ENCODE measurements at regions not wholly inside any gene's neighbourhood (a gene's known extent, or its start where the extent isn't known, plus 50 kb on each side); places are given as distances from the start of the nearest gene placed in this dataset.

DNA sequence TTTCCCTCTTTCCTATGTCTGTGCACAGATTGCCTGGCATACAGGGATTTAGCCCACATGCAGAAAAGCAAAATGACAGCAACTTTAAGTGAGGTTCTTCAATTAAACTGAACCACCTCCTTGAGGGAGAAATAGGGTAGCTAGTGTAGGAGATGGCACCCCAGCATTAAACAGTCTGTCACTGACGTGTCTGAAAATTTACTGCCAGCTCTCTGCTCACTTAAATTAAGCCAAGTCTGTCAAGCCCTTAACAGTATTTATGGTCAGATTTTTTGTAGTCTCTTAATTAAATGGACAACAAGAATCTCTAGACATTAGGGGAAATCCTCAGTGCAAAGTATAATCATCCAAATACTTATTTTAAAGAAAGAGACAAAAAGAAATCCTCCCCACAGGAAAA, 696.5 kb upstream of the PTBP2 start:
- no peak for ATAC-seq

DNA sequence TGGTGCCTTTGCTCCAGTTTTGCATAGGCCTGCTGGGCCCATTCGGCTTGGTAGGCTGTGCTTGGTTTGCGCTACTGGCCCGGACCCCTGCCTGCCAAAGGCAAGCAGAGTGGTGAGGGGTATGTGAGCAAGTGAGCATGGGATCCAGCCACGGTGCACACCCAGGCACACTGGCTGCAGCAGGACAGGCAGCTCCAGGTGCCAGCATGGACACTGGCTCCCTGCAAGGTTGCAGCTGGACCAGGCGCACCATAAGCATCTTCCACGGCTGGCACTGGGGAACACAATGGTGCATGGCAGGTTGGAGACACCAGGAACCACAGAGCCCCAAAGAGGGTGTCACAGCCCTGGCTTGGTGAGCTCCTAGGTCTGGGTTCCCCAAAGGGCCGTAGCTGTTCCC, 693.5 kb upstream of the PTBP2 start:
- Mint-ChIP-seq H3K27ac (no peak overlapping the region), H3K9me3 (peaks cover 0 to 8% of the 10 kb centered on the region in 2 donors)
- no peak for ATAC-seq

More for the DNA sequence above, 696.5 kb upstream of the PTBP2 start:
- Mint-ChIP-seq H3K27ac (no peak overlapping the region), H3K36me3 (no peaks in the 10 kb centered on the region), H3K9me3 (peaks cover 0 to 4% of the 10 kb centered on the region in 2 donors)
- DNase-seq (ENCODE audit: low spot score in 2 of 2), result no peak

DNA sequence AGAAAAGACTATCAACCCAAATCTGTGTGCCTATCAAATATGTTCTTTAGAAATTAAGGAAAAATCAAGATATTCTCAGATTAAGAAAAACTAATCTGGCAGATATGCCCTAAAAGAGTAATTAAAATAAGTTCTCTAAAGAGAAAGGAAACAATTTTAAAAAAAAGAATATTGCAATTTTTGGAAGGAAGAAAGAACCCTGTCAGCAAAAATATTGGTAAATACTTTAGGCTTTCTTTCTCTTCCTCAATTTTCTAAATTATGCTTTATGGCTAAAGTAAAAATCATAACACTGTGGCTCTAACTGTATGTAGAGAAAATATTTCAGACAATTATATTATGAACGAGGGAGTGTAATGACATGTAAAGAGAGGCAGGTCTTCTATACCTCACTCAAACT, 691.3 kb upstream of the PTBP2 start:
- Mint-ChIP-seq H3K27ac (no peak overlapping the region), H3K9me3 (peaks cover 0 to 8% of the 10 kb centered on the region in 2 donors), H3K36me3 (no peaks in the 10 kb centered on the region)
- no peak for DNase-seq (ENCODE audit: low spot score in 2 of 2)
- no peak for ATAC-seq

More for the DNA sequence above, 693.5 kb upstream of the PTBP2 start:
- no peaks in the 10 kb centered on the region for H3K36me3 Mint-ChIP-seq
- DNase-seq (ENCODE audit: low spot score in 2 of 2), result no peak

DNA sequence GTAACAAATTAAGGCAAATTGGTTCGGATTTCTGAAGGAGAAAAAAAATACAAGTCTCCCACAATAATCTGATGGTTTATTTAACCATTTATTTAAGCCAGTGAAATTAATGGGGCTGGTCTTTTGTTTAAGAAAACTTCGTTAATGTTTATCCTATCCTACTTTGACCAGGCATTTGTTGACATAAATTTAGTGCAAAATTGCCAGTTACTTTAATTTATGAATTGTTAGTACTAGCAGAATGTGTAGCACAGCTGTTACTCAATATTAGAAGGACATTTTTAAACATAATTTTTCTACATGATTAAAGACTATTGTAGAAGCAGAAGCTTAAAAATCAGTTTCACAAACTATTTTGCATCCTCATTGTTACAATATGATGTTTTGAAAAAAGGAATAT, 687.6 kb upstream of the PTBP2 start:
- Mint-ChIP-seq H3K27ac (no peak overlapping the region), H3K36me3 (no peaks in the 10 kb centered on the region), H3K9me3 (peaks cover 7 to 10% of the 10 kb centered on the region in 2 donors)
- ATAC-seq (no peak), DNase-seq (ENCODE audit: low spot score in 2 of 2) (no peak)

DNA sequence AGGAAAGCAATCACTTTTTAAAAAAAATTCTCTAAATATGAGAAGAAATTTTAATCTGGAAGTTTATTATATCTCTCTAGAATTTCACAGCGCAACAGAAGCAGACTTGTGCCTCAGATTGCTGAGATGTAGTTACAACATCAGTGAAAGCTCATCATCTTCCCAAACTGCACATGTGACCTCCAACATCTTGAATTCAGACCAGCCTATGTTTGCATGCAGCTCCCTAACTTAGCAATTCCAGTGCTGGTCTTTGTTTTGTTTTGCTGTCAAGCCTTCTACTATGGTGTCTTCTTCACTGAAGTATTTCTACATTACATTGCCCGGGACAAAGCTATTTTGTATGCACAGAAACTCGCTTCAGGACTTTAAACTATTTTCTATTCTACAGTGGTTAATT, 684.8 kb upstream of the PTBP2 start:
- ATAC-seq (no peak), DNase-seq (ENCODE audit: low spot score in 2 of 2) (no peak)
- Mint-ChIP-seq H3K27ac (no peak overlapping the region), H3K9me3 (peaks cover 10 to 13% of the 10 kb centered on the region in 2 donors), H3K36me3 (no peaks in the 10 kb centered on the region)

DNA sequence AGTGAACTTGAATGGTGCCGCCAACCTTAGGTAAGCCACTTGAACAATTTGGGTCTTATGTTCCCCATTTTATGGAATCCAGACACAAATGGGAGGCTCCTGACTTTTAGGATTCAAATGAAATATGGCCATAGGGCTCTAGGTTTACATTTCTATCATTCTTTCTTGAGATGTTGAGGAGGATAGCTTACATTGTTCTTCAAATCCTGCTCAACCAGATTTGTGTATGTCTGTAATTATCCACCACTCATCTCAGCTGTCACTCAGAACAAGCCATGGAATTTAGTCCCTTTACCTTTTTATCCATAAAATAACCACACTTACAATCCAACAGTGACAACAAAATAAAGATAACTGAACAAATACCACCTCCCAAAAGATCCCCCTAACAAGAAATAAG, 682.9 kb upstream of the PTBP2 start:
- Mint-ChIP-seq H3K36me3 (no peaks in the 10 kb centered on the region), H3K27ac (no peak overlapping the region), H3K9me3 (peaks cover 7 to 17% of the 10 kb centered on the region in 2 donors)
- DNase-seq (ENCODE audit: low spot score in 2 of 2), result no peak
- no peak for ATAC-seq

DNA sequence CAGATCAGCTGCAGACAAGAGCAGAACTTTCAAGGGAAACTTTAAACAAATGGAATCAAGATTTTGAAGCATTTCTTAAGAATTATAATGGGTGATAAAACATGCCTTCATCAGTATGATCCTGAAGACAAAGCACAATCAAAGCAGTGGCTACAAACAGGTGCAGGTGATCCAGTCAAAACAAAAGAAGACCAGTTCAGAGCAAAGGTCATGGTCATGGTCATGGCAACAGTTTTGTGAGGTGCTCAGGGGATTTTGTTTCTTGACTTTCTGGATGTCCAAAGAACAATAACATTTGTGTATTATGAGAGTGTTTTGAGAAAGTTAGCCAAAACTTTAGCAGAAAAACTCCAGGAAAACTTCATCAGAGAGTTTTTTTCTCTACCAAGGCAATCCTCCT, 681.7 kb upstream of the PTBP2 start:
- DNase-seq (ENCODE audit: low spot score in 2 of 2), result no peak
- no peak overlapping the region for H3K27ac Mint-ChIP-seq
- no peak for ATAC-seq
- H3K36me3 Mint-ChIP-seq, result no peaks in the 10 kb centered on the region
- peaks cover 7 to 17% of the 10 kb centered on the region in 2 donors for H3K9me3 Mint-ChIP-seq

DNA sequence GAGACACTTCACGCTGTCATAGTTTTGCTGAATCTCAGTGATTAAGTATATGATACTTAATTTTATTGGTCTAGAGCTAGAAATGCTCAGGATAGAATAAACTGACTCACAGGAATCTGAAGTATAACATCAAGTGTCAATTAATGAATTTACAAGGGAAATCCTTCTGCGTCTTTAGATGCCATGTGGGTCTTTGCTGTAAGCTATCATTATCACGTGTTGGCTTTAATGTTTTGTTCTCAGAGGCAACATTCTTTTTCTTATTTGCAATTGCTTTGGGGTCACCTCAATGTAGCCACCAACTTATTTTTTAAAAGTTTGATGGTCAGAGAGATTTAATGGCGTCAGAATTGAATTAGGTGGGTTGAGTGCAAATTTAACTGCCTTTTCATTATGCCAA, 680.1 kb upstream of the PTBP2 start:
- peaks cover 5 to 17% of the 10 kb centered on the region in 2 donors for H3K9me3 Mint-ChIP-seq
- H3K36me3 Mint-ChIP-seq, result no peaks in the 10 kb centered on the region
- ATAC-seq (no peak), DNase-seq (ENCODE audit: low spot score in 2 of 2) (no peak)
- no peak overlapping the region for H3K27ac Mint-ChIP-seq

DNA sequence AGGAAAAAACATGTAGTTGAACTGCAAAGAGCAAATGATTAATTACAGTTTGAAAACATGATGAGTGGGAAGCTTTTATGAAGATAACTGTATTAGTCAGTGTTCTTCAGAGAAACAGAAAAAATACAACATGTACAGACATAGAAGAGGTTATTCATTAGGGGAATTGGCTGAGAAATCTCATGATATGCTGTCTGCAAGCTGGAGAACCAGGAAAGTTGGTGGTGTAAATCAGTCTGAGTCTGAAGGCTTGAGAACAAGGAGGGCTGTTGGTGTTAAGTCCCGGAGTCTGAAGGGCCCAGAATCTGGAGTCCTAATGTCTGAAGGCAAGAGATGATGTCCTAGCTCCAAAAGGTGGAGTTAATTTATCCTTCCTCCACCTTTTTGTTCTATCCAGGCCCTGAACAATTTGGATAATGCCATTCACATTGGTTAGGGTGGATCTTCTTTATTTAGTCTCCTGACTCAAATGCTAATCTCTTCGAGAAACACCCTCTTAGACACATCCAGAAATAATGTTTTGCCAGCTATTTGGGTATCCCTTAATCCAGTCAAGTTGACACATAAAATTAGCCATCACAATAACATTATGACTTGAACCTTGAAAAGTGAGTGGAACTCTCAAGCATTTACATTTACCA, 672.9 kb upstream of the PTBP2 start:
- no peak overlapping the region for H3K27ac Mint-ChIP-seq
- H3K36me3 Mint-ChIP-seq, result no peaks in the 10 kb centered on the region
- ATAC-seq (no peak), DNase-seq (ENCODE audit: low spot score in 2 of 2) (no peak)
- H3K9me3 Mint-ChIP-seq, result peaks cover 5 to 7% of the 10 kb centered on the region in 2 donors

DNA sequence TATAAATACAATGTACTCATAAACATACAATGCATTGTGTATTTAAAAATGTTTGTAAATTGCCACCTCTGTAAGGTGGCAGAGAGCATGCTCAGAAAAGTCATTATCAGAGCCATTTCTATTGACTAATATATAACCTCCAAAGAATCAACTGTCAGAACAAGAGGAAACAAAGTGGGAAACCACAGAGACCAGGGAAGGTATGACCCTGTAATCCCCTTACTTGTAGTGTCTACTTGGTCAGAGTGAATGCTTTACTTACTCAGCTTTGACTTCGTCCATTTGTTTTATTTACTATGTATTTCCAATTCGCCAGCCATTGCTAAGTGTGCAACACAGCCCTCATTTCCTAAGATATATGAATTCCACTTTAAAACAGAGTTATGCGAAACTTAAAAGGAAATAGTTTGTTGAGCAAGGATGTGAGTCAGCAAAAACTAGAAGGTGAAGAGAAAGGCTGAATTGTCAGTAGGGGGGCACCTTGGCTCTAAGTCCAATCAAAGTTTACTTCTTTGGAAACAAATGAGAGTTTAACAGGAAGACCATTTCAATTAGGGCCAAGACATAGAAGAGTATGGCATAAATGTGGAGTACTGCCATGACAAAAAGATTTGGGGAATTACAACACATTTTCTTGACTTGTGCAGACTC, 671.7 kb upstream of the PTBP2 start:
- no peak for ATAC-seq
- no peak for DNase-seq (ENCODE audit: low spot score in 2 of 2)
- no peak overlapping the region for H3K27ac Mint-ChIP-seq
- H3K36me3 Mint-ChIP-seq, result peaks cover 0 to 7% of the 10 kb centered on the region in 2 donors
- H3K9me3 Mint-ChIP-seq, result peaks cover 11 to 12% of the 10 kb centered on the region in 2 donors

DNA sequence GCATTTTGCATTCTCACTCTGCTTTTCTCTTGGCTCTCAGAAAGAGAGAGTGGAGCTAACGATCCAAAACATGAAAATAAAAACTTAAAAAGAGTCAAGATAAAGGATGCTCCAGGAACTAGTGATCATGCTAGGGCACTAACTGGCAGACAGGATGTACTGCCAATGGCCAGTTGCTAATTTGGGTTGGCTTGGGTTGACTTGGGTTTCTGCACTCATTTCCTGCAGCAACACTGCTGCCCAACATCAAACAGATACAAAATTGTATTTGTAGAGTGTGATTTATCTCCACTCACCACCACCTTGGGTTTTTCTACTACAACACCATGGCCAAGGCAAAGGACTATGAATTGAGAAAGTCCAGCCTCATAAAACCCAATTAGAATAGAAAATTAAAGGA, 662.3 kb upstream of the PTBP2 start:
- no peak overlapping the region for H3K27ac Mint-ChIP-seq
- H3K36me3 Mint-ChIP-seq, result peaks cover 5% of the 10 kb centered on the region in 2 donors
- ATAC-seq (no peak), DNase-seq (ENCODE audit: low spot score in 2 of 2) (no peak)
- H3K9me3 Mint-ChIP-seq, result peaks cover 9 to 10% of the 10 kb centered on the region in 2 donors

DNA sequence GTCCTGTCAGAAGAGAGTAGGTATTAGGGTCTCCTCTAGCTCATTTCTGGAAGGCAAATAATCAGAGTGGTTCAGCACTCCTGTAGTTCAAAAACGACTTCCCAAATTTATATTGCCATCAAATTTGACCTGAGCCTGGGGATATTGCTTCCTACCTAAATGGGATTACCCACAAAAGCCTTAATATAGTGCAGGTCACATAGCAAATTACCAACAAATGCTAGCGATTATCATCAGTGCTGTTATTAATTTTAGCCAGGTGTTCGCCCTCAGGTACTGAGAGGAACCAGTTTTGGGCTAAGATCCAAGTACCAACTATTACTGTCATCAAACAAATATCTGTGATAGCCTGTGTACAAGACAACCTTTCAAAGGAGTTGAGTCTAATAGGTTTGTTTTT, 661.8 kb upstream of the PTBP2 start:
- H3K36me3 Mint-ChIP-seq, result peaks cover under 1 to 5% of the 10 kb centered on the region in 2 donors
- peaks cover 5 to 6% of the 10 kb centered on the region in 2 donors for H3K9me3 Mint-ChIP-seq
- DNase-seq (ENCODE audit: low spot score in 2 of 2) (no peak), ATAC-seq (no peak)
- no peak overlapping the region for H3K27ac Mint-ChIP-seq

DNA sequence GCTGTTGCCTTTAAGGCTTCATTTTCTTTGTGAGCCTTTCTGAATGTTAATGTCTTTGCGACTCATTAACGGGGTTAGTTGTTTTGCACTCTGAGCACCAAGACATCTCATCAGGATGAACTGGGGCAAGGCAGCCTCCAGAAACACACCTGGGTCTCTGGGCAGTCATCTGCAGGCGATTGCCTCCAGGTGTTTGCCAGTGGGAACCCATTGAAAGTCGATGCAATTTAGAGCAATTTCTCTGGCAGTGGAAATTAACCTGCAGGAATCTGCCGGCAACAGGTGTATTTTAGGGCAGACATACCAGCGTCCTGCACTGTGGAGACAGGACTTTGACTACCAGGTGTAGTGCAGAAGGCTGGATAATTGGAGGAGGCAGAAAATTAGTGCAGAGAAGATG, 661.0 kb upstream of the PTBP2 start:
- Mint-ChIP-seq H3K27ac (no peak overlapping the region), H3K36me3 (peaks cover 0 to 5% of the 10 kb centered on the region in 2 donors), H3K9me3 (peaks cover 5 to 6% of the 10 kb centered on the region in 2 donors)
- ATAC-seq (no peak), DNase-seq (ENCODE audit: low spot score in 2 of 2) (no peak)

DNA sequence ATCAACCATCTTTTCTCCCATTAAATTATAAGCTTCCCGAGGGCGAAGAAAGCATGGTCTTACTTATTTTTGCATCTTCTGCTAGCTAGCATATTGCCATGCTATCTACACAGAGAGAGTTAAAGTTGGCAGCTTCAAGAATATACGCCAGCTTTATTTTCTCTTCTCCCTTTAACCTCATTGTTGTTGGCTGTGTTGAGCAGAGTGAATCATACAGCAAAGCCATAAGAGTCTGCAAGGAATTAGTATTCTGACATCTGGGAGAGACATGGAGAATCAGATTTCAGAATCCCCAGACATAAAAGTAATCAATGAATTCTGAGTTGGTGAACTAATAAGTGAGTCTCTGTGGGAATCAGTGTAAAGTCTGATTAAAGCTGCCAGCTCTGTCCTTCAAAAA, 649.6 kb upstream of the PTBP2 start:
- Mint-ChIP-seq H3K36me3 (no peaks in the 10 kb centered on the region), H3K27ac (no peak overlapping the region), H3K9me3 (peaks cover 0 to 13% of the 10 kb centered on the region in 2 donors)
- ATAC-seq (no peak), DNase-seq (ENCODE audit: low spot score in 2 of 2) (no peak)

DNA sequence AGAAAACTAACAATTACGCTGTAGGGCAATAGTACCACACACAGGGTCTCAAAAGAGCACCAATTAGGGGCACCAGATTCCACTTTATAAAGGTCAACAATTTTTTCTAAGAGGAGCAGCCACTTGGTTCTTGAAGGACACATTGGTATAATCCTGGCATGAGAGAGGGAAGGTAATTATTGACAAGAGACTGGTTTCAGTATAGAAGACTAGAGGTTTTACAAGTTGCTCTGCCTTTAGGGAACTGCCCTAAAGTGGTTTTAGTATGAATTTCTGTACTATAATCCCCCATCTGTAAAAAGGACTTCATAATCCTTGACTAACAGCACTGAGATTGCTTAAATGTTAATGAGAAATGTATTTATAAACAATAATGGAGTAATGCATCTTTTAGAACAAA, 648.5 kb upstream of the PTBP2 start:
- peaks cover 0 to 8% of the 10 kb centered on the region in 2 donors for H3K9me3 Mint-ChIP-seq
- no peak overlapping the region for H3K27ac Mint-ChIP-seq
- no peak for ATAC-seq
- H3K36me3 Mint-ChIP-seq, result no peaks in the 10 kb centered on the region
- no peak for DNase-seq (ENCODE audit: low spot score in 2 of 2)

DNA sequence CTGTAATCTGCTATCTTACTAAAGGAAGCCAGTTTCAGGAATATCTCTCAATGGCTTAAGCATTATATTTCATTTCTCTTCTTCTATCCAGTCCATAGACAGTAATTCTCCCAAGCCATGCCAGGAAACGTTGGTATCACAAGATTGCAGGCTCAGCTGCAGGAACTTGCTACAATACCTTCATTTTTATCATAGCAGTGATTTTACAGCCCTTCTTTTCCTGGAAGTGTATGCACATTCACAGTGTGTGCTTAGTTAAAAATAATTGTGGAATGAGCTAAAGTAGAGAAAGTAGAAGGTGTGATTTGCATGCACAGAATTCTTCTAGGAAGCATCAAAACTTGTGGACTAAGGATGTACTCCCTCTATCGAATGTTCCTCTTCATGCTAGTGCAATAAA, 647.2 kb upstream of the PTBP2 start:
- DNase-seq (ENCODE audit: low spot score in 2 of 2) (no peak), ATAC-seq (no peak)
- Mint-ChIP-seq H3K27ac (no peak overlapping the region), H3K9me3 (peaks cover 0 to 8% of the 10 kb centered on the region in 2 donors), H3K36me3 (peaks cover 0 to 4% of the 10 kb centered on the region in 2 donors)

DNA sequence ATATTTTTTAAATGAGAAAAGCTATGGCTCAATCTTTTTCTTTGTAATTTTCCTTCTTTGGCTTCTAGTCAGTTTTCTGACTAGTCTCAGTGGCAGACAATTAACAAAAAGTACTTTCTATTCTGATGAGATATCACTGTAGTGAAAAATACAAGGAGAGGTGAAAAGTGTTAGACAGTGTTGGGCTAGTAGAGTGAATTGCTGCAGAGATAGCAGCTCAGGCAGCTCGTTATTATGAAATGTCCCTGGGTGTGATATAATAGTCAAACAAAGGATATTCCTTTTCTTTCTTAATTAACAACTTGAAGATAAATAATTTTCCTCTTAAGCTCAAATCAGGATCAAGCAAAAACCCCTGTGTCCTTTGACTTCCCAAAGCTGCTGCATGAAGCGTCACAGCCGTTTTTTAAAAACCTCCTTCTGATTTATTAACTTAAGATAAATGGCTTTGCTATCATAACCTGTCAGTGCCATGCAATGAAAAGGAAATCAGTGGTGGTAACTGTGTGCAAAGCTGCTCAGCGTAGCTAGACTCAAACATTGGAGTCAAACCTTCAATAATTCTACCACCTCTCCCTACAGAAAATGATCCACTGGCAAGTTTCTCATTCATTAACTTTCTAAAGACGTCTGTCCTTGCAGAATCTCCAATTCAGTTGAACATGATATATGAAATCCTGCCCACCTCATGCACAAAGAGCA, 646.6 kb upstream of the PTBP2 start:
- Mint-ChIP-seq H3K27ac (no peak overlapping the region), H3K36me3 (peaks cover 0 to 5% of the 10 kb centered on the region in 2 donors), H3K9me3 (peaks cover 2 to 8% of the 10 kb centered on the region in 2 donors)
- no peak for DNase-seq (ENCODE audit: low spot score in 2 of 2)
- ATAC-seq, result no peak

Data from activated naive CD4-positive, alpha-beta T cell treated with anti-CD3 and anti-CD28 coated beads, Interleukin-2, amount 50 U/mL, for 72 hours (primary cell).